ENCODE measurements at regions not wholly inside any gene's neighbourhood (a gene's known extent, or its start where the extent isn't known, plus 50 kb on each side); places are given as distances from the start of the nearest gene placed in this dataset.
"Not testable (repeated sequence)": the region's sequence is repeated elsewhere in the genome, so short reads cannot be mapped to it uniquely, and the experiment has no call there.

DNA sequence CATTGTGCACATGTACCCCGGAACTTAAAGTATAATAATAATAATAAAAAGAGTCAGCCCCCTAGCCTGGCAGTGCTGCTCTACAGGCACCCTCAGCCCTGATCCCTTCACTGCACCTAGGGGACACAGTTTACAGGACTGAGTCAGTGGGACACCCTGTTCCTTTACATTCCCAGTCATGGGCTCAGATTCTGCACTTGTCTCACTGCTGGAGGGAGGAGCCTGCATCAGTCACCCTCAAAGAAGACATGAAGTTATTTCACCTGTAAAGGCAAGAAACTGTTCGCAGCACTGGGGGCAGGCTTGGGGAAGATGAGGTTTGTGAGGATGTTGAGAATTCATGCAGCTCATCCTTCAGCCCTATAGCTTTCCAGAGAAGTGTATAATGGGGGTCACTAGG lies 50.7 kb upstream of the VPREB1 start:
- ATAC-seq: no peak
- no peak for DNase-seq

DNA sequence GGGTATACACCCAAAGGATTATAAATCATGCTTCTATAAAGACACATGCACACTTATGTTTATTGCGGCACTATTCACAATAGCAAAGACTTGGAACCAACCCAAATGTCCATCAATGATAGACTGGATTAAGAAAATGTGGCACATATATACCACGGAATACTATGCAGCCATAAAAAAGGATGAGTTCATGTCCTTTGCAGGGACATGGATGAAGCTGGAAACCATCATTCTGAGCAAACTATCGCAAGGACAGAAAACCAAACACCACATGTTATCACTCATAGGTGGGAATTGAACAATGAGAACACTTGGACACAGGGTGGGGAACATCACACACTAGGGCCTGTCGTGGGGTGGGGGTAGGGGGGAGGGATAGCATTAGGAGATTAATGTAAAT lies 51.1 kb upstream of the VPREB1 start:
- DNase-seq, ATAC-seq: not testable (repeated sequence)

DNA sequence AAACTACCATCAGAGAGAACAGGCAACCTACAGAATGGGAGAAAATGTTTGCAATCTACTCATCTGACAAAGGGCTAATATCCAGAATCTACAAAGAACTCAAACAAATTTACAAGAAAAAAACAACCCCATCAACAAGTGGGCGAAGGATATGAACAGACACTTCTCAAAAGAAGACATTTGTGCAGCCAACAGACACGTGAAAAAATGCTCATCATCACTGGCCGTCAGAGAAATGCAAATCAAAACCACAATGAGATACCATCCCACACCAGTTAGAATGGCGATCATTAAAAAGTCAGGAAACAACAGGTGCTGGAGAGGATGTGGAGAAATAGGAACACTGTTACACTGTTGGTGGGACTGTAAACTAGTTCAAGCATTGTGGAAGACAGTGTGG lies 51.6 kb upstream of the VPREB1 start:
- DNase-seq, ATAC-seq: not testable (repeated sequence)

DNA sequence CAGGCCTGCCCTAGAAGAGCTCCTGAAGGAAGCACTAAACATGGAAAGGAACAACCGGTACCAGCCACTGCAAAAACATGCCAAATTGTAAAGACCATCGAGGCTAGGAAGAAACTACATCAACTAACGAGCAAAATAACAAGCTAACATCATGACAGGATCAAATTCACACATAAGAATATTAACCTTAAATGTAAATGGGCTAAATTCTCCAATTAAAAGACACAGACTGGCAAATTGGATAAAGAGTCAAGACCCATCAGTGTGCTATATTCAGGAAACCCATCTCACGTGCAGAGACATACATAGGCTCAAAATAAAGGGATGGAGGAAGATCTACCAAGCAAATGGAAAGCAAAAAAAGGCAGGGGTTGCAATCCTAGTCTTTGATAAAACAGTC lies 54.8 kb upstream of the VPREB1 start:
- not testable (repeated sequence) for DNase-seq, ATAC-seq

- not testable (repeated sequence) for ATAC-seq, DNase-seq
These were observed 56.7 kb upstream of the VPREB1 start for GRCh38 chr22:22187863-22188262.

DNA sequence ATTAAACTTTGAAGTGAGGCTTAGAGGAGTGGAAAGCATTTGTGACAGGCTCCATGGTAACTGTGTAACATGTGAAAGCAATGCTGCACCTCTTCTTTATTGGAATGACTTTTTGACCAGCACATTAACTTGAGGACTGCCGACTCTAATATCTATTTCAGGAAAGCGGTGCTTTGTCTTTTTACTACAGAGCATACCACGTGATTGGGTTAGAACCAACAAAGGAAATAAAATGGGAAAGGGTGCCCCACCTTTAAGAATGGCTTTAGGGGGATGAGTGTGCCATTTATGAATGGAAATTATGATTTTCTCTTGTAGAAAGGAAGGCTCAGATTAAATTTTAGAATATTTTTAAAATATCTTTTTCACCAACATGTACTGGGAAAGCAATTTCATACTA lies 57.3 kb upstream of the VPREB1 start:
- DNase-seq: no peak
- no peak for ATAC-seq

GRCh38 chr22:22185844-22186499 lies 58.6 kb upstream of the VPREB1 start:
- DNase-seq (no peak), ATAC-seq (no peak)

GRCh38 chr22:22185217-22185616 lies 59.4 kb upstream of the VPREB1 start:
- ATAC-seq (no peak), DNase-seq (no peak)

DNA sequence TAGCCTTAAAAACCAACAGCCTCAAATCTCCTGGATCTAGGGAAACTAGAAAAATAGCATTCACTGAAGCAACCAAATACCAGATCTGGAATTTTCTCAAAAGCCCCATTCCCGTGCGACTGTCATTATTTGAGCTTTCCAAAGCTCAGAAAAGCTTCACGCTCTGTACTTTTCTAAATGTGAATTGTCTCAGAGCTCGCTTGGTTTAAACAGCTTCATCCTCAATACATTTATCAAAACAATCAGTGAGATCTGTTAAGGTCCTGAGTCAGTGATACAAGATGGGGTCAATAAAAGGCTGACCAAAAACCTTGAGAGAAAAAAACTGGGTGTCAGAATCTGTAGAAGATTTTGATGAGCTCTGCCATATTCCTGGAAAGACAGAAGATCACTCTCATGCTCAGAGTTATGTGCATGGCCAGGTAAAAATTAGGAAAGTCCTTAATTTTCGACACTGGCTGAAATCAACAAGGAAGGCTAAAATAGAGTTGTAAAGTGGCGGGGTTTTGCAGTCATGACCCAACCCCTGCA lies 60.2 kb upstream of the VPREB1 start:
- ATAC-seq: no peak
- DNase-seq: no peak

- ATAC-seq (no peak), DNase-seq (no peak)
These were observed 61.7 kb upstream of the VPREB1 start for GRCh38 chr22:22182990-22183264.

DNA sequence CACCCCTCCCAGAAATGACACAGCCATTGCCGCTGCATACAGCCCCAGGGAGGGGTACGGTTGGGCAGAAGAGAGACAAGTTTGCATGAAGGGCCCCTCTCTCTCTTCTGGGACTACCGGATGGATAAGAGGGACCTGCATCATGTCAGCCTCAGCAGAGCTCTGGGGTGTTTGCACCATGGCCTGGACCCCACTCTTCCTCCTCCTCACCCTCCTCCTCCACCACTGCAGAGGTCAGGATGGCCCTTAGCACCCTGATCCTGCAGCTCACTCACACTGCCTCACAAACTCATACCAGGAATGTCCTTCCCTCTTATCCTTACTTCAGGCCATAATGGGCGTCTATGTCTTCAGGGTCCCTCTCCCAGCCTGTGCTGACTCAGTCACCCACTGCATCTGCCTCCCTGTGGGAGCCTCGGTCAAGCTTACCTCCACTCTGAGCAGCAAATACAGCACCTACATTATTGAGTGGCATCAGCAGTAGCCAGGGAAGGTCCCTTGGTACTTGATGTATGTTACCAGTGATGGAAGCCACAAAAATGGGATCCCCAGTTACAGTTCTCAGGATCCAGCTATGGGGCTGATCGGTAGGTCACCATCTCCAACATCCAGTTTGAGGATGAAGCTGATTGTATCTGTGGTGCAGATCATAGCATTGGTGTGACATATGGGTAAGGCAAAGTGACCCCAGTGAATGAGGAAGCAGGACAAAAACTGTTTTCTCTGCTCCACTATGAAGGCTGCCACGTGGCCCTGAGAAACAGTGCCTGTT lies 62.2 kb upstream of the VPREB1 start:
- ATAC-seq (no peak), DNase-seq (no peak)

DNA sequence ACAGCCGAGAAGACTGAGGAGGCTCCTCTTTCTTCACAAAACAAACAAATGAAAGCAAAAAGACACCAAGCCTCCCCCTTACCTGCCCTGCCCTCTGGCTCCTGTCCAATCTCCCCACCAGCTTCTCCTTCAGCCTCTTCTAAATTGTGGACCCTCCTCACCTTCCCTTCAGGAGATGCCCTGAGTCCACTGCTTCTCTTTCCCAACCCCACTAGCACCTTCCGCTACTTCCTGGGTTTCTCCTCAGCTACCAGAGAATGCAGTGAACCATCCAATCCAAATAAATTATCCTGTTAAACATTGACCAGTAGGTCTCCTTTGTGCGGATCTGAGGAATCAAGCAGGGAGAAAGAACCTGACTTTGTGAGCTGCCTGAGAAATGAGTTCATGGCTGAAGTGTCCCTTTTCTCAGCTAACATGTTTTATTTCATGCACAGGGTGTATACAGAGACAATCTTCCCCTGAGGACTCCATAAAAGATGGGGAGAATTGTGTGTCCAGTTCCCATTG lies 63.2 kb upstream of the VPREB1 start:
- DNase-seq: no peak
- ATAC-seq: no peak

DNA sequence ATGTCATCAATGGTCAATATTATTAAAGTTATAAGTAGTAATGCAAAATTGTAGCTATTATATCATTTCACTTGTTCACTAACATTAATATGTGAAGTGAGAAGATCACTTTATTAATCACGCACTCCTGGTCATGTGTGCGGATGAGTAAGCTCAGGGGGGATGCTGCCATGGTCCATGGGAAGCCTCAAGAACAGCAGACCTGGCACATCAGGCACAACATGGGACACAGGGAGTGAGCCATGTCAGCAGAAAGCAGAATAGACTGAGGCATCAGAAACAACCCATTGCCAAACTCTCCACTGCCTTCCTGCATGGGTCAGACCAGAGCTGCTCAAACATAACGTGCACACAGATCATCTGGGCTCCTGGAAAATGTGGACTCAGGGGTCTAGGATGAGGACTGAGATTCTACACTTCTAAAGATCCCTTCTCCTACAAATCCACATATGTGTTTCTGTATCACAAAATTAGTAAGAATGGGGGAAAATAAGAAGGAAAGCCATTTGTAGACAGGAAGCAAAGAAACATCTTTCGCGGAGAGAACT lies 63.8 kb upstream of the VPREB1 start:
- ATAC-seq (no peak), DNase-seq (no peak)

- no peak for DNase-seq
- no peak for ATAC-seq
These were observed 64.7 kb upstream of the VPREB1 start for GRCh38 chr22:22179858-22180257.

GRCh38 chr22:22178992-22179391 lies 65.6 kb upstream of the VPREB1 start:
- DNase-seq (no peak), ATAC-seq (no peak)

GRCh38 chr22:22178355-22178965 lies 66.1 kb upstream of the VPREB1 start:
- ATAC-seq: no peak
- no peak for DNase-seq

GRCh38 chr22:22176929-22177616 lies 67.5 kb upstream of the VPREB1 start:
- no peak for ATAC-seq
- DNase-seq: no peak

DNA sequence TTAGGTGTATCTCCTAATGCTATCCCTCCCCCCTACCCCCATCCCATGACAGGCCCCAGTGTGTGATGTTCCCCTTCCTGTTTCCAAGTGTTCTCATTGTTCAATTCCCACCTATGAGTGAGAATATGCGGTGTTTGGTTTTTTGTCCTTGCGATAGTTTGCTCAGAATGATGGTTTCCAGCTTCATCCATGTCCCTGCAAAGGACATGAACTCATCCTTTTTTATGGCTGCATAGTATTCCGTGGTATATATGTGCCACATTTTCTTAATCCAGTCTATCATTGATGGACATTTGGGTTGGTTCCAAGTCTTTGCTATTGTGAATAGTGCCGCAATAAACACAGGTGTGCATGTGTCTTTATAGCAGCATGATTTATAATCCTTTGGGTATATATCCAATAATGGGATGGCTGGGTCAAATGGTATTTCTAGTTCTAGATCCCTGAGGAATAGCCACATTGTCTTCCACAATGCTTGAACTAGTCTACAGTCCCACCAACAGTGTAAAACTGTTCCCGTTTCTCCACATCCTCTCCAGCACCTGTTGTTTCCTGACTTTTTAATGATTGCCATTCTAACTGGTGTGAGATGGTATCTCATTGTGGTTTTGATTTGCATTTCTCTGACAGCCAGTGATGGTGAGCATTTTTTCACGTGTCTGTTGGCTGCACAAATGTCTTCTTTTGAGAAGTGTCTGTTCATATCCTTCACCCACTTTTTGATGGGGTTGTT lies 71.5 kb upstream of the VPREB1 start:
- ATAC-seq, DNase-seq: not testable (repeated sequence)

DNA sequence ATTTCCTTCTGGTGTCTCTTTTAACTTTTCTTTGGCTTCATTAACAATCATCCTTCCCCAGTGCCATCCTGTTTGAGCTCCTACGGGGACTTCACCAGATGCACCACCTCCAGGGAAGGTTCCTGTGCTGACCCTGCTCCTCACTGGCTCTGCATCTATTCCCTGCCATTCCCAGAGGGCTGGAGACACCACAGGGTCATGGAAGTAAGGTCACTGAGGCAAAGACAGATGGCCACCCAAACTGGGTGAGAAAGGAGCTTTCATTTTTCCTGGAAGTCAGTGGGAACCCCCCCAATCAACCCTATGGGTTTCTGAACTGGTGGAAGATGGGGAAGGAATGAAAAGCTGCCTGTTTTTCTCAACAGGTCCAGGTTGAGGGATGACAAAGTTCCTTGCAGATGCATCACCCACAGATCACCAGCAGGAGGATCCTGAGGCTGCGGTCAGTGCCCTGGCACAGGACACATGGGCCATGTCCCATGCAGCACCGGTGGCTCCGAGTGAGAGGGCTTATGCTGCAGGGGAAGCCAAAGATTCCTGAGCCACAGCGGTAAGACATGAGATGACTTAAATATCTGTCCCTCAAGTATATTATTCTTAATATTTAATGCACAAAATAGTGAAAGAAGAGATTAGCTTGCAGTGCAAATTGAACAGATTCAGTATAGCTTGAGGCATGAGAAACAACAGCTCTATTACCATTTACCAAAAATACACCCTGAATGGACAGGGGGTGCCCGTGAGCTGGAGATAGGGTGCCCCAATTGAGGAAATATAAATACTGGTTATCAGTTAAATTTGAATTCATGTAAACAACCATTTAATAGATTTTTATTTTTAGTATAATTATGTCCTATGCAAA lies 73.0 kb upstream of the VPREB1 start:
- DNase-seq (no peak), ATAC-seq (no peak)

- DNase-seq: no peak
- ATAC-seq: no peak
These were observed 74.7 kb upstream of the VPREB1 start for GRCh38 chr22:22169923-22170322.
